ENCODE measurements at regions not wholly inside any gene's neighbourhood (a gene's known extent, or its start where the extent isn't known, plus 50 kb on each side); places are given as distances from the start of the nearest gene placed in this dataset.

GRCh38 chr1:234545517-234546386 lies 64.2 kb downstream of the IRF2BP2 start (continued):
- TF ChIP-seq GPN1 (CRISPR knock-in tag; IDR thresholded peaks at IDR 0.05; ENCODE audit: borderline replicate concordance) (no peak), SIX1 (CRISPR knock-in tag; IDR thresholded peaks at IDR 0.05; ENCODE audit: borderline replicate concordance) (no peak), GATA4 (IDR thresholded peaks at IDR 0.05; ENCODE audit: borderline replicate concordance, low read depth) (no peak), MATR3 (CRISPR knock-in tag; IDR thresholded peaks at IDR 0.05) (no peak), ZNF713 (CRISPR knock-in tag; IDR thresholded peaks at IDR 0.05) (no peak), SP140L (CRISPR knock-in tag; IDR thresholded peaks at IDR 0.05; ENCODE audit: borderline replicate concordance) (no peak), ZNF367 (CRISPR knock-in tag; IDR thresholded peaks at IDR 0.05; ENCODE audit: borderline replicate concordance) (no peak), SIN3B (IDR thresholded peaks at IDR 0.05; ENCODE audit: low read length) (no peak), ZNF10 (CRISPR knock-in tag; IDR thresholded peaks at IDR 0.05; ENCODE audit: borderline replicate concordance, low read depth) (no peak), SMAD9 (CRISPR knock-in tag; IDR thresholded peaks at IDR 0.05) (no peak), GABPB1 (CRISPR knock-in tag; IDR thresholded peaks at IDR 0.05) (0 out of 2 replicates have a peak, but pooled peaks have one; percentile 22), ZNF317 (CRISPR knock-in tag; IDR thresholded peaks at IDR 0.05) (no peak), ELF4 (CRISPR knock-in tag; IDR thresholded peaks at IDR 0.05; ENCODE audit: borderline replicate concordance) (no peak), ELF3 (CRISPR knock-in tag; IDR thresholded peaks at IDR 0.05) (0 out of 2 replicates have a peak, but pooled peaks have one; percentile 45), NBN (conservative IDR thresholded peaks at IDR 0.05) (no peak), ZNF589 (CRISPR knock-in tag; conservative IDR thresholded peaks at IDR 0.05) (no peak), HNRNPH1 (optimal IDR thresholded peaks at IDR 0.05; ENCODE audit: low read depth, low read length) (no peak), ZBTB21 (CRISPR knock-in tag; IDR thresholded peaks at IDR 0.05) (no peak), THAP11 (CRISPR knock-in tag; IDR thresholded peaks at IDR 0.05) (peak; percentile 44; the same call in 1 of the 2 replicates), PHF20 (CRISPR knock-in tag; IDR thresholded peaks at IDR 0.05) (no peak), FOSL2 (CRISPR knock-in tag; IDR thresholded peaks at IDR 0.05) (peak; percentile 68), ZNF205 (CRISPR knock-in tag; IDR thresholded peaks at IDR 0.05) (peak; percentile 18; the same call in 1 of the 2 replicates)
- TF ChIP-seq, protein P1, sequence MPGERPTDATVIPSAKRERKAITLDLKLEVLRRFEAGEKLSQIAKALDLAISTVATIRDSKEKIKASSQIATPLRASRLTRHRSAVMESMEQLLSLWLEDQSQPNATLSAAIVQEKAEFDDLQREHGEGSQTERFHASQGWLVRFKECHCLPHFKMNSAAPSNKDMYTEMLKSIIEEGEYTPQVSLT (CRISPR knock-in tag; IDR thresholded peaks at IDR 0.05; ENCODE audit: borderline replicate concordance, low read depth), result no peak
- TF ChIP-seq, protein P2, sequence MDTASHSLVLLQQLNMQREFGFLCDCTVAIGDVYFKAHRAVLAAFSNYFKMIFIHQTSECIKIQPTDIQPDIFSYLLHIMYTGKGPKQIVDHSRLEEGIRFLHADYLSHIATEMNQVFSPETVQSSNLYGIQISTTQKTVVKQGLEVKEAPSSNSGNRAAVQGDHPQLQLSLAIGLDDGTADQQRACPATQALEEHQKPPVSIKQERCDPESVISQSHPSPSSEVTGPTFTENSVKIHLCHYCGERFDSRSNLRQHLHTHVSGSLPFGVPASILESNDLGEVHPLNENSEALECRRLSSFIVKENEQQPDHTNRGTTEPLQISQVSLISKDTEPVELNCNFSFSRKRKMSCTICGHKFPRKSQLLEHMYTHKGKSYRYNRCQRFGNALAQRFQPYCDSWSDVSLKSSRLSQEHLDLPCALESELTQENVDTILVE (CRISPR knock-in tag; IDR thresholded peaks at IDR 0.05), result peak; percentile 72; the same call in 1 of the 2 replicates
- TF ChIP-seq, protein P3, sequence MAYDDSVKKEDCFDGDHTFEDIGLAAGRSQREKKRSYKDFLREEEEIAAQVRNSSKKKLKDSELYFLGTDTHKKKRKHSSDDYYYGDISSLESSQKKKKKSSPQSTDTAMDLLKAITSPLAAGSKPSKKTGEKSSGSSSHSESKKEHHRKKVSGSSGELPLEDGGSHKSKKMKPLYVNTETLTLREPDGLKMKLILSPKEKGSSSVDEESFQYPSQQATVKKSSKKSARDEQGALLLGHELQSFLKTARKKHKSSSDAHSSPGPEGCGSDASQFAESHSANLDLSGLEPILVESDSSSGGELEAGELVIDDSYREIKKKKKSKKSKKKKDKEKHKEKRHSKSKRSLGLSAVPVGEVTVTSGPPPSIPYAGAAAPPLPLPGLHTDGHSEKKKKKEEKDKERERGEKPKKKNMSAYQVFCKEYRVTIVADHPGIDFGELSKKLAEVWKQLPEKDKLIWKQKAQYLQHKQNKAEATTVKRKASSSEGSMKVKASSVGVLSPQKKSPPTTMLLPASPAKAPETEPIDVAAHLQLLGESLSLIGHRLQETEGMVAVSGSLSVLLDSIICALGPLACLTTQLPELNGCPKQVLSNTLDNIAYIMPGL (CRISPR knock-in tag; IDR thresholded peaks at IDR 0.05; ENCODE audit: borderline replicate concordance in 1 of 2, low read depth in 1 of 2), result 0 out of 4 replicates have a peak, but pooled peaks of 1 of the 2 experiments have one; percentile 4

Data from HepG2 (cell line).